GM18868 (cell line): ENCODE measurements at regions not wholly inside any gene's neighbourhood (a gene's known extent, or its start where the extent isn't known, plus 50 kb on each side); places are given as distances from the start of the nearest gene placed in this dataset.
"Not testable (repeated sequence)": the region's sequence is repeated elsewhere in the genome, so short reads cannot be mapped to it uniquely, and the experiment has no call there.

Experiments used
- ATAC-seq: cut with Tn5 transposase; IDR thresholded peaks from one replicate; pipeline ENCODE4 v1.9.1; 2021; ENCODE audit warnings: mild to moderate bottlenecking, moderate library complexity; ENCODE audit not compliant: unreplicated experiment

GRCh38 chr14:89056394-89056793 is 231.9 kb downstream of the TTC8 start:
- no peak for ATAC-seq

- no peak for ATAC-seq
Observed at GRCh38 chr14:89058697-89059096, 234.2 kb downstream of the TTC8 start.

GRCh38 chr14:89060191-89060590 is 235.7 kb downstream of the TTC8 start:
- ATAC-seq: no peak

GRCh38 chr14:89061696-89062095 is 237.2 kb downstream of the TTC8 start:
- ATAC-seq: no peak

- ATAC-seq: no peak
Observed at GRCh38 chr14:89065879-89066278, 241.4 kb downstream of the TTC8 start.

- ATAC-seq: no peak
Observed at GRCh38 chr14:89067293-89067972, 243.0 kb downstream of the TTC8 start.

GRCh38 chr14:89078021-89078795 is 253.8 kb downstream of the TTC8 start:
- ATAC-seq: no peak

GRCh38 chr14:89085231-89085731 is 260.8 kb downstream of the TTC8 start:
- no peak for ATAC-seq

GRCh38 chr14:89085737-89086382 is 261.4 kb downstream of the TTC8 start:
- no peak for ATAC-seq

GRCh38 chr14:89088530-89088929 is 264.1 kb downstream of the TTC8 start:
- ATAC-seq: no peak

GRCh38 chr14:89089330-89089729 is 264.9 kb downstream of the TTC8 start:
- no peak for ATAC-seq

GRCh38 chr14:89091781-89092180 is 267.3 kb downstream of the TTC8 start:
- ATAC-seq: no peak

- no peak for ATAC-seq
Observed at GRCh38 chr14:89093083-89093730, 268.8 kb downstream of the TTC8 start.

GRCh38 chr14:89095036-89095435 is 270.6 kb downstream of the TTC8 start:
- ATAC-seq: no peak

GRCh38 chr14:89096946-89097345 is 272.5 kb downstream of the TTC8 start:
- ATAC-seq: no peak

- no peak for ATAC-seq
Observed at GRCh38 chr14:89098254-89098653, 273.8 kb downstream of the TTC8 start.

- ATAC-seq: not testable (repeated sequence)
Observed at GRCh38 chr14:89104171-89104817, 279.8 kb downstream of the TTC8 start.

GRCh38 chr14:89104861-89105260 is 280.4 kb downstream of the TTC8 start:
- ATAC-seq: not testable (repeated sequence)
